ENCODE measurements at regions not wholly inside any gene's neighbourhood (a gene's known extent, or its start where the extent isn't known, plus 50 kb on each side); places are given as distances from the start of the nearest gene placed in this dataset.
"Not testable (repeated sequence)": the region's sequence is repeated elsewhere in the genome, so short reads cannot be mapped to it uniquely, and the experiment has no call there.

- DNase-seq: no peak
Observed at GRCh38 chr10:123270806-123271205, 116.6 kb downstream of the BUB3 start.

GRCh38 chr10:123272171-123272570 is 118.0 kb downstream of the BUB3 start:
- no peak for DNase-seq

GRCh38 chr10:123274306-123275135 is 120.3 kb downstream of the BUB3 start:
- DNase-seq: no peak

GRCh38 chr10:123275136-123275564 is 120.9 kb downstream of the BUB3 start:
- DNase-seq: no peak

GRCh38 chr10:123278445-123278844 is 124.2 kb downstream of the BUB3 start:
- no peak for DNase-seq

- DNase-seq: not testable (repeated sequence)
Observed at GRCh38 chr10:123283371-123283770, 129.2 kb downstream of the BUB3 start.

GRCh38 chr10:123284022-123284421 is 129.8 kb downstream of the BUB3 start:
- no peak for DNase-seq

- no peak for DNase-seq
Observed at GRCh38 chr10:123287594-123288247, 133.5 kb downstream of the BUB3 start.

GRCh38 chr10:123289432-123289831 is 135.2 kb downstream of the BUB3 start:
- no peak for DNase-seq

- no peak for DNase-seq
Observed at GRCh38 chr10:123294109-123294508, 139.9 kb downstream of the BUB3 start.

GRCh38 chr10:123294886-123295285 is 140.7 kb downstream of the BUB3 start:
- no peak for DNase-seq

GRCh38 chr10:123295644-123296043 is 141.4 kb downstream of the BUB3 start:
- no peak for DNase-seq

GRCh38 chr10:123297175-123297574 is 143.0 kb downstream of the BUB3 start:
- no peak for DNase-seq

- DNase-seq: no peak
Observed at GRCh38 chr10:123298583-123298982, 144.4 kb downstream of the BUB3 start.

- DNase-seq: no peak
Observed at GRCh38 chr10:123299598-123299997, 145.4 kb downstream of the BUB3 start.

GRCh38 chr10:123301077-123301857 is 147.1 kb downstream of the BUB3 start:
- DNase-seq: no peak

GRCh38 chr10:123303581-123304337 is 149.6 kb downstream of the BUB3 start:
- DNase-seq: no peak

- DNase-seq: no peak
Observed at GRCh38 chr10:123305671-123306070, 151.5 kb downstream of the BUB3 start.

GRCh38 chr10:123306290-123306689 is 152.1 kb downstream of the BUB3 start:
- no peak for DNase-seq

GRCh38 chr10:123309731-123310130 is 155.5 kb downstream of the BUB3 start:
- DNase-seq: no peak

GRCh38 chr10:123316776-123317175 is 162.6 kb downstream of the BUB3 start:
- DNase-seq: no peak

GRCh38 chr10:123318516-123318915 is 164.3 kb downstream of the BUB3 start:
- DNase-seq: no peak
